ENCODE measurements at regions not wholly inside any gene's neighbourhood (a gene's known extent, or its start where the extent isn't known, plus 50 kb on each side); places are given as distances from the start of the nearest gene placed in this dataset.

DNA sequence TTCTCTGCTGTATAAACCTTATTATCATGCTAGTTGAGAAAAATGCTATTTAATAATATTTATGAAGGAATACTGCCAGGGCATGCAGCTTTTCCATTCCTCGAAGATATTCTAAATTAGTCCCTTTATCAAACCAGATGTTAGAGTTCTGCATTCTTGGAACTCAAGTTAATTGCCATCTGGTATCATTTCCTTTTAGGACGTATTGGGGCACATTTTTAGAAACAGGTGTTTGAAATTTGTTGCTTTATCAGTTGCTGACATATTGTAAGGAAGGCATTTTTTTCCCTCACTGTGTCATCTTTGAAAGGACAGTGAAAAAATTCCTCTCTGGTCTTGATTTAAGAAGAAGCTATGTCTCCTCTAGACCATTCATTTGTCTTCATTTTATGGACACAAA is 471.2 kb upstream of the PRICKLE1 start:
- TF ChIP-seq CTCF (IDR thresholded peaks at IDR 0.05; ENCODE audit: insufficient read depth, low read length) (no peak), POLR2AphosphoS5 (IDR thresholded peaks at IDR 0.05; ENCODE audit: low read depth) (no peak)

Measured in HL-60 (cell line).